B cell (primary cell): ENCODE measurements at regions not wholly inside any gene's neighbourhood (a gene's known extent, or its start where the extent isn't known, plus 50 kb on each side); places are given as distances from the start of the nearest gene placed in this dataset.

Experiments used
- ATAC-seq: fragments of 200-7000 bp; cut with Tn5 transposase; one replicate; pipeline ENCODE4 v1.10.0; 2021; ENCODE audit warnings: low read depth, mild to moderate bottlenecking, moderate number of reproducible peaks, moderate library complexity
- CTCF ChIA-PET: fragments of 350-600 bp; sonication (Branson Sonifier 250); formaldehyde crosslinking; loops from one replicate; lab custom pipeline; 2021; ENCODE audit warnings: antibody characterized with exemption, inconsistent platforms; lab: Charles Lee
- POLR2A ChIA-PET: fragments of 350-600 bp; sonication (Branson Sonifier 250); formaldehyde crosslinking; loops from one replicate; lab custom pipeline; 2021; ENCODE audit warnings: antibody characterized with exemption; lab: Charles Lee
- DNase-seq: peaks from one replicate; pipeline ENCODE4 v3.0.0; 2013
- H2AFZ ChIP-seq: 2 replicates; pipeline ENCODE4 v1.6.1; 2012; ENCODE audit warnings: mild to moderate bottlenecking, low read depth, low read length; ENCODE audit not compliant: insufficient read depth, poor library complexity, severe bottlenecking
- H3K27ac ChIP-seq, 2 donors: 1 replicate in 1 of 2; 2 replicates in 1 of 2; pipeline ENCODE4 v1.5.1; 2012 to 2013; ENCODE audit warnings: low read length in 2 of 2, mild to moderate bottlenecking in 2 of 2, moderate library complexity in 1 of 2
- H3K27me3 ChIP-seq, 4 experiments: fragments of 200-600 bp in 1 of 4; sonication (generic) in 1 of 4; replicated peaks in 1 of 4; 1 replicate in 2 of 4; 2 replicates in 2 of 4; pipeline versions ENCODE4 v1.6.1 to v1.7.0; 2013 to 2016; ENCODE audit warnings: low read length in 3 of 4, mild to moderate bottlenecking in 2 of 4, mixed read lengths in 1 of 4, moderate library complexity in 1 of 4; ENCODE audit not compliant: insufficient read depth in 4 of 4, control insufficient read depth in 3 of 4; ENCODE audit errors: control extremely low read depth in 1 of 4
- H3K36me3 ChIP-seq, 2 experiments: replicated peaks in 1 of 2; 1 replicate in 1 of 2; 2 replicates in 1 of 2; pipeline versions ENCODE4 v1.6.1 to v1.7.1; 2013; ENCODE audit warnings: low read length in 1 of 2; ENCODE audit not compliant: insufficient read depth in 2 of 2, control insufficient read depth in 1 of 2; ENCODE audit errors: control extremely low read depth in 1 of 2, extremely low read depth in 1 of 2
- H3K4me1 ChIP-seq, 2 donors: fragments of 200-600 bp in 1 of 2; sonication (generic) in 1 of 2; 1 replicate in 1 of 2; 2 replicates in 1 of 2; pipeline versions ENCODE4 v1.5.1 to v1.6.1; 2013 to 2017; ENCODE audit warnings: low read length in 2 of 2; ENCODE audit not compliant: control insufficient read depth in 2 of 2, insufficient read depth in 2 of 2
- H3K4me2 ChIP-seq: replicated peaks from 2 replicates; pipeline ENCODE3; 2012; ENCODE audit warnings: mild to moderate bottlenecking, low read depth, low read length; ENCODE audit not compliant: poor library complexity, severe bottlenecking
- H3K4me3 ChIP-seq, 5 experiments: fragments of 200-600 bp in 1 of 5; sonication (generic) in 1 of 5; 1 replicate in 3 of 5; 2 replicates in 2 of 5; pipeline versions ENCODE4 v1.5.1 to v1.7.0; 2011 to 2016; ENCODE audit warnings: low read length in 4 of 5, mild to moderate bottlenecking in 4 of 5, low read depth in 2 of 5, control low read depth in 1 of 5, moderate library complexity in 1 of 5; ENCODE audit not compliant: insufficient read depth in 1 of 5; ENCODE audit errors: control extremely low read depth in 1 of 5, extremely low read depth in 1 of 5
- H3K79me2 ChIP-seq: fragments of 200-600 bp; sonication (generic); one replicate; pipeline ENCODE4 v1.6.0; 2016; ENCODE audit warnings: low read length; ENCODE audit not compliant: control insufficient read depth, insufficient read depth
- H3K9ac ChIP-seq: fragments of 200-600 bp; sonication (generic); 2 replicates; pipeline ENCODE4 v1.6.1; 2017; ENCODE audit warnings: mild to moderate bottlenecking, low read length, moderate library complexity
- H3K9me3 ChIP-seq, 3 donors: one replicate each; pipeline versions ENCODE4 v1.6.1 to v1.7.1; 2013; ENCODE audit warnings: low read length in 2 of 3; ENCODE audit not compliant: control insufficient read depth in 2 of 3, insufficient read depth in 1 of 3; ENCODE audit errors: control extremely low read depth in 1 of 3
- H4K20me1 ChIP-seq: 2 replicates; pipeline ENCODE4 v1.6.0; 2012; ENCODE audit warnings: mild to moderate bottlenecking, low read length; ENCODE audit not compliant: insufficient read depth, control insufficient read depth, poor library complexity, severe bottlenecking
- H3K27ac Mint-ChIP-seq: one replicate; pipeline ENCODE4 v1.8.0; 2021; ENCODE audit warnings: mixed read lengths
- H3K27me3 Mint-ChIP-seq: one replicate; pipeline ENCODE4 v1.8.0; 2021; ENCODE audit warnings: mixed read lengths
- H3K4me1 Mint-ChIP-seq: one replicate; pipeline ENCODE4 v1.8.0; 2021; ENCODE audit warnings: mixed read lengths
- H3K4me3 Mint-ChIP-seq: one replicate; pipeline ENCODE4 v1.8.0; 2021; ENCODE audit warnings: mixed read lengths
- H3K9me3 Mint-ChIP-seq: one replicate; pipeline ENCODE4 v1.8.0; 2022; ENCODE audit warnings: mixed read lengths; ENCODE audit not compliant: insufficient read depth
- EZH2 ChIP-seq: IDR thresholded peaks from 2 replicates; pipeline ENCODE4 v1.6.1; 2012; ENCODE audit warnings: borderline replicate concordance, low read depth, mild to moderate bottlenecking, moderate library complexity, low read length; ENCODE audit not compliant: insufficient read depth, poor library complexity, severe bottlenecking
- intact Hi-C: fragments of 100-400 bp; cut with micrococcal nuclease; formaldehyde crosslinking; loops from one replicate; pipeline ENCODE4 v1.10.0; 2022
- TF ChIP-seq, protein P1 (sequence below): fragments of 200-600 bp; IDR thresholded peaks from one replicate; pipeline ENCODE4 v1.8.0; 2022; ENCODE audit warnings: antibody characterized with exemption, mild to moderate bottlenecking

DNA sequence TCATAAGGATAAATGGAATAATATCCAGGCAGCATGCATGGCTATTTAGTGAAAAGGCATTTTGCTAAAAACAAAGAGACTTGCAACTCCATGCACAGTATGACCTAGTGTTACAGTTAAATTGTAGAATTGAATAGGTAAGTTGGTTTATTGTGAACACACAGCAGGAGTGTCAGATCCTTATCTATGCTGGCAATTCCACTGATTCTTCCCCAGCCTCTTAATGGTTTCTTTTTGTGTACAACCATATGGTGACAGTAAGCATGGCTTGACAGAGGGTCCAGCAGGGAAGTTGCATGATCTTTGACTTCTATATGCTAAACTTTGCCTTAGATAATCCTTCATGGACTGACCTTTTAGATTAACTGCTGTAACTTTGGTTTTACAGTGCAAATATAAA is 936.6 kb upstream of the EPHA5 start:
- ATAC-seq = no peak
- intact Hi-C loops = no loop called here
- Mint-ChIP-seq H3K4me1 (no peaks in the 10 kb centered on the region), H3K27ac (no peak overlapping the region), H3K27me3 (no peaks in the 10 kb centered on the region), H3K4me3 (no peak overlapping the region), H3K9me3 (no peaks in the 10 kb centered on the region)
- H3K36me3 ChIP-seq = no peaks in the 10 kb centered on the region
- no peak overlapping the region for H3K9ac ChIP-seq
- no peak overlapping the region for H3K27ac ChIP-seq
- ChIA-PET CTCF (no interaction called here), POLR2A (no interaction called here)
- no peak for DNase-seq
- no peaks in the 10 kb centered on the region for H3K79me2 ChIP-seq
- peaks cover 0 to 7% (median 0%) of the 10 kb centered on the region in 3 donors for H3K9me3 ChIP-seq
- H3K4me2 ChIP-seq = no peak overlapping the region
- no peaks in the 10 kb centered on the region for H4K20me1 ChIP-seq
- H3K4me1 ChIP-seq = no peaks in the 10 kb centered on the region
- H3K27me3 ChIP-seq = no peaks in the 10 kb centered on the region
- no peak for TF ChIP-seq EZH2
- TF ChIP-seq, protein P1, sequence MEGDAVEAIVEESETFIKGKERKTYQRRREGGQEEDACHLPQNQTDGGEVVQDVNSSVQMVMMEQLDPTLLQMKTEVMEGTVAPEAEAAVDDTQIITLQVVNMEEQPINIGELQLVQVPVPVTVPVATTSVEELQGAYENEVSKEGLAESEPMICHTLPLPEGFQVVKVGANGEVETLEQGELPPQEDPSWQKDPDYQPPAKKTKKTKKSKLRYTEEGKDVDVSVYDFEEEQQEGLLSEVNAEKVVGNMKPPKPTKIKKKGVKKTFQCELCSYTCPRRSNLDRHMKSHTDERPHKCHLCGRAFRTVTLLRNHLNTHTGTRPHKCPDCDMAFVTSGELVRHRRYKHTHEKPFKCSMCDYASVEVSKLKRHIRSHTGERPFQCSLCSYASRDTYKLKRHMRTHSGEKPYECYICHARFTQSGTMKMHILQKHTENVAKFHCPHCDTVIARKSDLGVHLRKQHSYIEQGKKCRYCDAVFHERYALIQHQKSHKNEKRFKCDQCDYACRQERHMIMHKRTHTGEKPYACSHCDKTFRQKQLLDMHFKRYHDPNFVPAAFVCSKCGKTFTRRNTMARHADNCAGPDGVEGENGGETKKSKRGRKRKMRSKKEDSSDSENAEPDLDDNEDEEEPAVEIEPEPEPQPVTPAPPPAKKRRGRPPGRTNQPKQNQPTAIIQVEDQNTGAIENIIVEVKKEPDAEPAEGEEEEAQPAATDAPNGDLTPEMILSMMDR = no peak
- H3K4me3 ChIP-seq = no peak overlapping the region
- H2AFZ ChIP-seq = no peak overlapping the region

DNA sequence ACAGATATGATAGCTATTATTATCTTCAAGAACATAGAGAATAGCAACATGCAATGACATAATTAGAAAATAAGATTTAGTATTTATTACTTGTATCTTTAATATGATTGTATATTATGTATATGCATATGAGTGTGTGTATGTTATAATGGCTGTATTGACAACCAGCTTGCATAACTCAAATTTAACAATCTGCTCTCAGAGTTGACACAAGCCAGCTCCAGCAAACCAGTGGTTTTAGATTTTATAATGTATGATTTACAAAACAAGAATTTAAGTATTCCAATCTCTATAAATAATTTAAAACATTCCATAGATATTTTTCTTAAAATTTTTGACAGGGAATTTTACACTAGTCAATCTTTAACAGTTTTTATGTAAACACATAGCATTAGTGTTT is 935.9 kb upstream of the EPHA5 start:
- ATAC-seq = no peak
- H3K27me3 ChIP-seq = no peaks in the 10 kb centered on the region

More for the DNA sequence above, 935.9 kb upstream of the EPHA5 start:
- no peaks in the 10 kb centered on the region for H3K36me3 ChIP-seq
- intact Hi-C loops = no loop called here
- ChIA-PET POLR2A (no interaction called here), CTCF (no interaction called here)
- H2AFZ ChIP-seq = no peak overlapping the region
- Mint-ChIP-seq H3K27me3 (no peaks in the 10 kb centered on the region), H3K4me1 (no peaks in the 10 kb centered on the region), H3K9me3 (no peaks in the 10 kb centered on the region), H3K27ac (no peak overlapping the region), H3K4me3 (no peak overlapping the region)
- H3K4me3 ChIP-seq = no peak overlapping the region
- no peak for DNase-seq
- no peak overlapping the region for H3K27ac ChIP-seq
- no peak for TF ChIP-seq EZH2
- TF ChIP-seq, protein P1 = no peak
- no peaks in the 10 kb centered on the region for H3K4me1 ChIP-seq
- H4K20me1 ChIP-seq = no peaks in the 10 kb centered on the region
- no peak overlapping the region for H3K4me2 ChIP-seq
- H3K9me3 ChIP-seq = peaks cover 0 to 7% (median 0%) of the 10 kb centered on the region in 3 donors
- H3K79me2 ChIP-seq = no peaks in the 10 kb centered on the region
- H3K9ac ChIP-seq = no peak overlapping the region
